Breast epithelium (tissue), 3 donors: ENCODE measurements at regions not wholly inside any gene's neighbourhood (a gene's known extent, or its start where the extent isn't known, plus 50 kb on each side); places are given as distances from the start of the nearest gene placed in this dataset.
"Not testable (repeated sequence)": the region's sequence is repeated elsewhere in the genome, so short reads cannot be mapped to it uniquely, and the experiment has no call there.

Source experiments
- CTCF ChIP-seq, 3 donors: fragments of 450-650 bp; IDR thresholded peaks; one replicate each; pipeline ENCODE4 v1.5.1; 2016 to 2017; ENCODE audit warnings: antibody characterized with exemption in 3 of 3, mild to moderate bottlenecking in 3 of 3, moderate library complexity in 3 of 3
- POLR2A ChIP-seq: fragments of 450-650 bp; IDR thresholded peaks from one replicate; pipeline ENCODE4 v1.6.1; 2016; ENCODE audit warnings: antibody characterized with exemption, mild to moderate bottlenecking, moderate library complexity
- POLR2AphosphoS5 ChIP-seq, 3 donors: sonication (generic); formaldehyde crosslinking; IDR thresholded peaks; one replicate each; pipeline ENCODE4 v1.6.1; 2017; ENCODE audit warnings: antibody characterized with exemption in 3 of 3

DNA sequence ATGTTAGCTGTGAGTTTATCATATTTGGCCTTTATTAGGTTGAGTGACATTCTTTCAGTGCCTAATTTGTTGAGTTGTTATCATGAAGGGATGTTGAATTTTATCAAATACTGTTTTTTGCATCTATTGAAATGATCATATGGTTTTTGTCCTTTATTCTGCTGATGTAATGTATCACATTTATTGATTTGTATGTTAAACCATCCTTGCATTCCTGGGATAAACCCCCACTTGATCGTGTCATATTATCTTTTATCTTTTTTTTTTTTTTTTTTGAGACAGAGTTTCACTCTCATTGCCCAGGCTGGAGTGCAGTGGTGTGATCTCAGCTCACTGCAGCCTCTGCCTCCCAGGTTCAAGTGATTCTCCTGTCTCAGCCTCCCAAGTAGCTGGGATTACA, 51.9 kb upstream of the MFGE8 start:
- TF ChIP-seq CTCF (IDR thresholded peaks at IDR 0.05); POLR2A; POLR2AphosphoS5 (IDR thresholded peaks at IDR 0.05): not testable (repeated sequence)
